Astrocyte of the spinal cord (primary cell): ENCODE measurements at regions not wholly inside any gene's neighbourhood (a gene's known extent, or its start where the extent isn't known, plus 50 kb on each side); places are given as distances from the start of the nearest gene placed in this dataset.

Experiments used
- DNase-seq: peaks from one replicate; pipeline ENCODE4 v3.0.0; 2011; ENCODE audit warnings: low read depth, low spot score
- H3K4me3 ChIP-seq: 2 replicates; pipeline ENCODE4 v1.5.1; 2011; ENCODE audit warnings: low read depth, mild to moderate bottlenecking, low read length, moderate library complexity
- CTCF ChIP-seq: IDR thresholded peaks from 2 replicates; pipeline ENCODE4 v1.5.1; 2012; ENCODE audit warnings: low read depth, mild to moderate bottlenecking, low read length, inconsistent platforms
- in situ Hi-C: cut with HindIII; loops from 2 replicates; pipeline ENCODE4 v1.10.0; 2017; ENCODE audit warnings: low sequenced_read_pairs

- H3K4me3 ChIP-seq: no peak overlapping the region
- DNase-seq: no peak
- TF ChIP-seq CTCF: no peak
- in situ Hi-C loops: no loop called here
Measured at GRCh38 chr12:111251058-111251730, 117.7 kb downstream of the PHETA1 start.

GRCh38 chr12:111250251-111250881 lies 118.5 kb downstream of the PHETA1 start:
- no peak for TF ChIP-seq CTCF
- in situ Hi-C loops: no loop called here
- H3K4me3 ChIP-seq: no peak overlapping the region
- DNase-seq: no peak

GRCh38 chr12:111249757-111250156 lies 119.1 kb downstream of the PHETA1 start:
- in situ Hi-C loops: no loop called here
- no peak overlapping the region for H3K4me3 ChIP-seq
- DNase-seq: no peak
- no peak for TF ChIP-seq CTCF

GRCh38 chr12:111249018-111249370 lies 119.9 kb downstream of the PHETA1 start:
- TF ChIP-seq CTCF: no peak
- in situ Hi-C loops: no loop called here
- no peak overlapping the region for H3K4me3 ChIP-seq
- no peak for DNase-seq

- DNase-seq: no peak
- in situ Hi-C loops: no loop called here
- TF ChIP-seq CTCF: no peak
Measured at GRCh38 chr12:111248236-111249017, 120.5 kb downstream of the PHETA1 start.

GRCh38 chr12:111247083-111247783 lies 121.7 kb downstream of the PHETA1 start:
- no peak for TF ChIP-seq CTCF
- in situ Hi-C loops: no loop called here
- no peak overlapping the region for H3K4me3 ChIP-seq
- no peak for DNase-seq

More at GRCh38 chr12:111248236-111249017, 120.5 kb downstream of the PHETA1 start:
- H3K4me3 ChIP-seq: no peak overlapping the region
